ENCODE measurements at regions not wholly inside any gene's neighbourhood (a gene's known extent, or its start where the extent isn't known, plus 50 kb on each side); places are given as distances from the start of the nearest gene placed in this dataset.

DNA sequence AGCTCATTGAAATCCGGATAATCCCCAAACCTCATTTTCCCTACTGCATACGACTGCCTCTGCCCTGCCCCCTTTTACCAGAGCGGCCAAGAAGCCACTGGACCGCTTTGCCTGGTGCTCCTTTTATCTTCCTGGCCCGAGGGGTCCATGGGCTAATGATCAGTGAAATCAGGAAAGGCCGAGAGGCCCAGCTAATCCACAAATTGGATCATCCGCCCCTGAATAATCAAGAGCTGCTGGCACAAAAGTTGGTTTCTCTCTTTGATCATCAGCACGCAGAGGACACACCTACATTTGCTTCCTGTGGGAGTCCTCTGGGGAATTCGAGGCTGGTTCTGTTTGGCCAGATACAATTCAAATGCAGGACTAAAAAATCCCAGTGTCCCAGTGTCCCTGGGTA lies 144.5 kb downstream of the INSIG2 start:
- TF ChIP-seq, protein P1, sequence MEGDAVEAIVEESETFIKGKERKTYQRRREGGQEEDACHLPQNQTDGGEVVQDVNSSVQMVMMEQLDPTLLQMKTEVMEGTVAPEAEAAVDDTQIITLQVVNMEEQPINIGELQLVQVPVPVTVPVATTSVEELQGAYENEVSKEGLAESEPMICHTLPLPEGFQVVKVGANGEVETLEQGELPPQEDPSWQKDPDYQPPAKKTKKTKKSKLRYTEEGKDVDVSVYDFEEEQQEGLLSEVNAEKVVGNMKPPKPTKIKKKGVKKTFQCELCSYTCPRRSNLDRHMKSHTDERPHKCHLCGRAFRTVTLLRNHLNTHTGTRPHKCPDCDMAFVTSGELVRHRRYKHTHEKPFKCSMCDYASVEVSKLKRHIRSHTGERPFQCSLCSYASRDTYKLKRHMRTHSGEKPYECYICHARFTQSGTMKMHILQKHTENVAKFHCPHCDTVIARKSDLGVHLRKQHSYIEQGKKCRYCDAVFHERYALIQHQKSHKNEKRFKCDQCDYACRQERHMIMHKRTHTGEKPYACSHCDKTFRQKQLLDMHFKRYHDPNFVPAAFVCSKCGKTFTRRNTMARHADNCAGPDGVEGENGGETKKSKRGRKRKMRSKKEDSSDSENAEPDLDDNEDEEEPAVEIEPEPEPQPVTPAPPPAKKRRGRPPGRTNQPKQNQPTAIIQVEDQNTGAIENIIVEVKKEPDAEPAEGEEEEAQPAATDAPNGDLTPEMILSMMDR (IDR thresholded peaks at IDR 0.05; ENCODE audit: insufficient read depth, low read depth, low read length), result no peak
- TF ChIP-seq EZH2 (IDR thresholded peaks at IDR 0.05; ENCODE audit: insufficient read depth, low read length), result no peak
